ENCODE measurements at regions not wholly inside any gene's neighbourhood (a gene's known extent, or its start where the extent isn't known, plus 50 kb on each side); places are given as distances from the start of the nearest gene placed in this dataset.
A peak's percentile ranks its signal among the peaks of the same experiment; 100 is the strongest.

GRCh38 chr4:111483375-111484169 lies 661.7 kb upstream of the FAM241A start:
- no peaks in the 10 kb centered on the region for H3K36me3 Mint-ChIP-seq (ENCODE audit: insufficient read depth, unreplicated experiment)
- H3K4me1 Mint-ChIP-seq (ENCODE audit: low read depth, unreplicated experiment) = no peaks in the 10 kb centered on the region
- no peak overlapping the region for H3K27ac Mint-ChIP-seq (ENCODE audit: unreplicated experiment)
- POLR2A ChIA-PET = no interaction called here
- no TSS peak for BruUV-seq (replicated peaks)
- no peaks in the 10 kb centered on the region for H3K9me3 ChIP-seq
- no peaks in the 10 kb centered on the region for H3K4me1 ChIP-seq
- no peak overlapping the region for H3K4me3 ChIP-seq (ENCODE audit: low read depth, low read length)
- no peak overlapping the region for H3K4me3 Mint-ChIP-seq (ENCODE audit: unreplicated experiment)
- peak in 1 of 2 experiments; percentile 18 for DNase-seq
- H3K36me3 ChIP-seq (ENCODE audit: control insufficient read depth, insufficient read depth, low read length) = no peaks in the 10 kb centered on the region
- CTCF ChIA-PET = no interaction called here
- intact Hi-C loops (cut with micrococcal nuclease; ENCODE audit: unreplicated experiment) = no loop called here
- H3K9me3 Mint-ChIP-seq (ENCODE audit: unreplicated experiment) = no peaks in the 10 kb centered on the region
- H3K27me3 Mint-ChIP-seq (ENCODE audit: insufficient read depth, unreplicated experiment) = peaks cover 14% of the 10 kb centered on the region
- no peak for TF ChIP-seq CTCF (IDR thresholded peaks at IDR 0.05; ENCODE audit: insufficient read depth in 1 of 2, low read depth in 1 of 2, low read length in 1 of 2, severe bottlenecking in 1 of 2, unreplicated experiment in 1 of 2)
- H3K27me3 ChIP-seq (replicated peaks; ENCODE audit: control insufficient read depth, insufficient read depth, low read length) = no peaks in the 10 kb centered on the region

GRCh38 chr4:111492496-111492895 lies 652.8 kb upstream of the FAM241A start:
- CTCF ChIA-PET = no interaction called here
- no peak overlapping the region for H3K27ac Mint-ChIP-seq (ENCODE audit: unreplicated experiment)
- H3K36me3 Mint-ChIP-seq (ENCODE audit: insufficient read depth, unreplicated experiment) = no peaks in the 10 kb centered on the region
- Histone ChIP-seq H3K36me3 (ENCODE audit: control insufficient read depth, insufficient read depth, low read length) (no peaks in the 10 kb centered on the region), H3K9me3 (no peaks in the 10 kb centered on the region), H3K4me1 (no peaks in the 10 kb centered on the region), H3K4me3 (ENCODE audit: low read depth, low read length) (no peak overlapping the region), H3K27me3 (replicated peaks; ENCODE audit: control insufficient read depth, insufficient read depth, low read length) (no peaks in the 10 kb centered on the region)
- no peaks in the 10 kb centered on the region for H3K9me3 Mint-ChIP-seq (ENCODE audit: unreplicated experiment)
- no TSS peak for BruUV-seq (replicated peaks)
- H3K4me1 Mint-ChIP-seq (ENCODE audit: low read depth, unreplicated experiment) = no peaks in the 10 kb centered on the region
- no peak overlapping the region for H3K4me3 Mint-ChIP-seq (ENCODE audit: unreplicated experiment)
- DNase-seq = no peak
- intact Hi-C loops (cut with micrococcal nuclease; ENCODE audit: unreplicated experiment) = no loop called here
- no peaks in the 10 kb centered on the region for H3K27me3 Mint-ChIP-seq (ENCODE audit: insufficient read depth, unreplicated experiment)
- POLR2A ChIA-PET = no interaction called here
- TF ChIP-seq CTCF (IDR thresholded peaks at IDR 0.05; ENCODE audit: insufficient read depth in 1 of 2, low read depth in 1 of 2, low read length in 1 of 2, severe bottlenecking in 1 of 2, unreplicated experiment in 1 of 2) = no peak

GRCh38 chr4:111494471-111494870 lies 650.8 kb upstream of the FAM241A start:
- ChIA-PET CTCF (no interaction called here), POLR2A (no interaction called here)
- H3K4me1 ChIP-seq = no peaks in the 10 kb centered on the region
- no peaks in the 10 kb centered on the region for H3K36me3 ChIP-seq (ENCODE audit: control insufficient read depth, insufficient read depth, low read length)
- Mint-ChIP-seq H3K9me3 (ENCODE audit: unreplicated experiment) (no peaks in the 10 kb centered on the region), H3K27ac (ENCODE audit: unreplicated experiment) (no peak overlapping the region), H3K4me1 (ENCODE audit: low read depth, unreplicated experiment) (no peaks in the 10 kb centered on the region), H3K27me3 (ENCODE audit: insufficient read depth, unreplicated experiment) (no peaks in the 10 kb centered on the region), H3K4me3 (ENCODE audit: unreplicated experiment) (no peak overlapping the region), H3K36me3 (ENCODE audit: insufficient read depth, unreplicated experiment) (no peaks in the 10 kb centered on the region)
- no peak for TF ChIP-seq CTCF (IDR thresholded peaks at IDR 0.05; ENCODE audit: insufficient read depth in 1 of 2, low read depth in 1 of 2, low read length in 1 of 2, severe bottlenecking in 1 of 2, unreplicated experiment in 1 of 2)
- no peak for DNase-seq
- intact Hi-C loops (cut with micrococcal nuclease; ENCODE audit: unreplicated experiment) = no loop called here
- no peaks in the 10 kb centered on the region for H3K27me3 ChIP-seq (replicated peaks; ENCODE audit: control insufficient read depth, insufficient read depth, low read length)
- BruUV-seq (replicated peaks) = no TSS peak
- no peak overlapping the region for H3K4me3 ChIP-seq (ENCODE audit: low read depth, low read length)
- no peaks in the 10 kb centered on the region for H3K9me3 ChIP-seq
